Gastrocnemius medialis (tissue), 4 donors: ENCODE measurements at regions not wholly inside any gene's neighbourhood (a gene's known extent, or its start where the extent isn't known, plus 50 kb on each side); places are given as distances from the start of the nearest gene placed in this dataset.

Source experiments
- CTCF ChIP-seq, 5 experiments: fragments of 450-650 bp in 3 of 5; fragments of 200-600 bp in 2 of 5; sonication (generic) in 2 of 5; IDR thresholded peaks in 4 of 5; conservative IDR thresholded peaks in 1 of 5; 1 replicate in 4 of 5; 2 replicates in 1 of 5; pipeline ENCODE4 v1.5.1; 2016 to 2019; ENCODE audit warnings: antibody characterized with exemption in 5 of 5, mild to moderate bottlenecking in 3 of 5, moderate library complexity in 3 of 5
- POLR2A ChIP-seq, 2 donors: fragments of 450-650 bp; IDR thresholded peaks; one replicate each; pipeline ENCODE4 v1.6.1; 2017; ENCODE audit warnings: antibody characterized with exemption in 2 of 2, mild to moderate bottlenecking in 2 of 2, moderate library complexity in 2 of 2

DNA sequence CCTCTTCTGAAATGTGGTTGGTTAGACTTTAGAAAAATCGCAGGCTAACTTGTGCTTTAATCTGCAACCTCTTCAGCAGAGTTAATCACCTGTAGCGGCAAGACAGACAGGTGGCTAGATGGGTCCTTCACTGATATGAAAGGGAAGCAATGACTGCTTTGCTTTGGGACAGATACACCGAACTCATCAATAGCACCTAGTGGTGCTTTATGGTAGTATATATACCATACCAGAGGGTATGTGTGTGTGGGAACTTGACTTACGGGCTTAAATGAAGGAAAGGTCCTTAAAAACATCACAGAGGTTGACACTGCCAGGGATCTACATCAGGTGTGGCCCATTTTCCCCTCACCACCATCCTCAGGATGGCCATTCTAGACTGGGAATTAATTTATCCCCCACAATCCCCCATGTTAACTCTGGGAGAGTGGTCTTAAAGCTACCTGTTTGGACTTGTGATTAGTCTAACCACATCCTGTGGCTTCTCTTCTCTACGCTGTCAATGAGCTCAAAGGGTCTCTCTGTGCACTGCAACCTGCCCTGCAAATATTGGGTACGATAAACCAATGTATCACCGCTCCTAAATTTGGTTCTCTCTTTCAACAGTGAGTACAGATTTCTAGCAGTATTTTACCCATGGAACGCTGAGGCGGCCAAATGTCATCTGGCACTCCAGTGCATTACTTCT lies 162.7 kb downstream of the SIPA1L2 start:
- no peak for TF ChIP-seq POLR2A (IDR thresholded peaks at IDR 0.05)
- TF ChIP-seq CTCF (IDR thresholded peaks at IDR 0.05 in 4 of 5, conservative IDR thresholded peaks at IDR 0.05 in 1 of 5) = no peak
